Activated T-cell treated with anti-CD3 and anti-CD28 coated beads, Interleukin-2, amount 50 U/mL, for 24 hours (primary cell): ENCODE measurements at regions not wholly inside any gene's neighbourhood (a gene's known extent, or its start where the extent isn't known, plus 50 kb on each side); places are given as distances from the start of the nearest gene placed in this dataset.

Source experiments
- DNase-seq: peaks from one replicate; pipeline ENCODE4 v3.0.0-alpha.2; 2020
- H3K27ac Mint-ChIP-seq: 2 replicates; pipeline ENCODE4 v1.8.0; 2020; ENCODE audit warnings: mild to moderate bottlenecking, mixed read lengths
- H3K27me3 Mint-ChIP-seq: 2 replicates; pipeline ENCODE4 v1.8.0; 2020; ENCODE audit warnings: mixed read lengths
- H3K36me3 Mint-ChIP-seq: 2 replicates; pipeline ENCODE4 v1.8.0; 2020; ENCODE audit warnings: low read depth, mixed read lengths
- H3K4me1 Mint-ChIP-seq: 2 replicates; pipeline ENCODE4 v1.8.0; 2020; ENCODE audit warnings: low read depth, mixed read lengths
- H3K4me3 Mint-ChIP-seq: 2 replicates; pipeline ENCODE4 v1.8.0; 2020; ENCODE audit warnings: mild to moderate bottlenecking, moderate library complexity, mixed read lengths
- H3K9me3 Mint-ChIP-seq: 2 replicates; pipeline ENCODE4 v1.8.0; 2020; ENCODE audit warnings: mixed read lengths

- Mint-ChIP-seq H3K36me3 (peaks cover 25% of the 10 kb centered on the region), H3K27ac (no peak overlapping the region), H3K4me1 (peaks cover 7% of the 10 kb centered on the region), H3K9me3 (peaks cover 10% of the 10 kb centered on the region), H3K27me3 (no peaks in the 10 kb centered on the region), H3K4me3 (no peak overlapping the region)
- no peak for DNase-seq
These were observed 50.1 kb upstream of the PSME4 start for GRCh38 chr2:54020793-54021414.
